T-helper 17 cell (primary cell): ENCODE measurements at regions not wholly inside any gene's neighbourhood (a gene's known extent, or its start where the extent isn't known, plus 50 kb on each side); places are given as distances from the start of the nearest gene placed in this dataset.
"Not testable (repeated sequence)": the region's sequence is repeated elsewhere in the genome, so short reads cannot be mapped to it uniquely, and the experiment has no call there.

Source experiments
- ATAC-seq: fragments of 150-1000 bp; cut with Tn5 transposase; 2 replicates; pipeline ENCODE4 v1.10.0; 2021; ENCODE audit warnings: mild to moderate bottlenecking, moderate library complexity
- DNase-seq, 3 donors: peaks; one replicate each; pipeline versions ENCODE4 v3.0.0 to v3.0.0-alpha.2; 2020 to 2021
- H3K9me3 ChIP-seq: one replicate; pipeline ENCODE4 v1.7.0; 2013; ENCODE audit warnings: low read length, mild to moderate bottlenecking; ENCODE audit not compliant: control insufficient read depth, poor library complexity, severe bottlenecking
- H3K27ac Mint-ChIP-seq: one replicate; pipeline ENCODE4 v1.8.0; 2022; ENCODE audit warnings: mild to moderate bottlenecking, moderate library complexity, mixed read lengths
- H3K27me3 Mint-ChIP-seq: one replicate; pipeline ENCODE4 v1.8.0; 2022; ENCODE audit warnings: mixed read lengths
- H3K36me3 Mint-ChIP-seq: one replicate; pipeline ENCODE4 v1.8.0; 2022; ENCODE audit warnings: low read depth, mixed read lengths
- H3K4me1 Mint-ChIP-seq: one replicate; pipeline ENCODE4 v1.8.0; 2022; ENCODE audit warnings: mild to moderate bottlenecking, mixed read lengths
- H3K4me3 Mint-ChIP-seq: one replicate; pipeline ENCODE4 v1.8.0; 2022; ENCODE audit warnings: mild to moderate bottlenecking, moderate library complexity, mixed read lengths

GRCh38 chr1:213357403-213357802 lies 306.4 kb downstream of the RPS6KC1 start:
- H3K36me3 Mint-ChIP-seq = no peaks in the 10 kb centered on the region
- no peak overlapping the region for H3K27ac Mint-ChIP-seq
- ATAC-seq (no peak), DNase-seq (no peak)
- H3K27me3 Mint-ChIP-seq = peaks cover 12% of the 10 kb centered on the region
- H3K4me3 Mint-ChIP-seq = no peak overlapping the region
- no peaks in the 10 kb centered on the region for H3K4me1 Mint-ChIP-seq
- no peaks in the 10 kb centered on the region for H3K9me3 ChIP-seq

- H3K4me1 Mint-ChIP-seq, ATAC-seq, H3K27me3 Mint-ChIP-seq, H3K27ac Mint-ChIP-seq, DNase-seq, H3K4me3 Mint-ChIP-seq, H3K9me3 ChIP-seq, H3K36me3 Mint-ChIP-seq: not testable (repeated sequence)
Measured at GRCh38 chr1:213358368-213358767, 307.3 kb downstream of the RPS6KC1 start.

GRCh38 chr1:213362598-213362997 lies 311.6 kb downstream of the RPS6KC1 start:
- Mint-ChIP-seq H3K27ac (no peak overlapping the region), H3K36me3 (no peaks in the 10 kb centered on the region), H3K4me1 (no peaks in the 10 kb centered on the region), H3K27me3 (no peaks in the 10 kb centered on the region), H3K4me3 (no peak overlapping the region)
- H3K9me3 ChIP-seq = no peaks in the 10 kb centered on the region
- ATAC-seq = no peak
- no peak for DNase-seq

DNA sequence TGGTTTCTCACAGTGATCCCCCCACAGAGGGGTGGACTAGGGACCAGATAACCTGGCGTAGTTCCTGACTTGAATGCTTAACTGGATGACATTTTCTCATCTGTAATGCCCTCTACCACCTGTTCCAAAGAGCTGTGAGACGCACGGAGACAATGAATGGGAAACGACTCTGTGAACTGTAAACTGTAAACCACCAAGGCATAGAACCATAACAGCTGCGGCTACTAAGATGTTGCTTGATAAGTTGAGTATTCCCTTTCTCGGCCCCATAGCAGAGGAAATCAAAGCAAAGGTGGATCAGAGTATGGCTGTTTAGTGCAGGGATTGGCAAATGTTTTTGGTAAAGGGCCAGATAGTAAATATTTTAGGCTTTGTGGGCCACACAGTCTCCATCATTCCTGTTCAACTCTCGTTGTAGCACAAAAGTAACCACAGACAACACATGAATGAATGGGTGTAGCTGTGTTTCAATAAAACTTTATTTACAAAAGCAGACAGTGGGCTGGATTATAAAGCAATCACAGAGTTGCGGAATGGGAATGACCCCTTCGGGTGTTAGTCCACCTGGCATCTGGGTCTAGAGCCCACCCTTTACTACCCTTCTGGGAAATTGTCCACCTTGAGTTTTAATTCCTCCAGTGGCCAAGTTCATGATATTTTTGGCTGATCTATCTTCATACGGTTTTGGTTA lies 315.2 kb downstream of the RPS6KC1 start:
- H3K4me1 Mint-ChIP-seq = no peaks in the 10 kb centered on the region
- DNase-seq = no peak
- H3K27ac Mint-ChIP-seq = no peak overlapping the region
- no peaks in the 10 kb centered on the region for H3K9me3 ChIP-seq
- H3K4me3 Mint-ChIP-seq = no peak overlapping the region
- no peak for ATAC-seq
- H3K36me3 Mint-ChIP-seq = no peaks in the 10 kb centered on the region
- H3K27me3 Mint-ChIP-seq = peaks cover 9% of the 10 kb centered on the region

DNA sequence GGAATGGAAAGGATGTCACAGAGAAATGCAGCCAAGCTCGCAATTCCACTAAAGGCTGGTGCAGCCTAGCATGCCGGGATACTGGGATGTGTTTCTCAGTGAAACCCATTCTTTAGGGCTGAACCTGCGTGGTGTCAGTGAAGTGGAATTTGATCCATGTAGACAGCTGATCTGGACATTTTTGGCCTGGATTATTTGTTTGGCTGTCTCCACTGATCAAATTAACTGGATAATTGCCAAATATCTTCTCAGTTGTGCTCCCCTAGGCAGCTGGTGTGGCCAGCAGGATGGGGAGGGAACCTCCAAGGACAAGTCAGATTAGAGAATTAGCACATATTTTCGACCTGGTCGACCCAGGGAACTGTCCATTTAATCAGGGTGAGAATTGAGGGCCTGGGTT lies 318.4 kb downstream of the RPS6KC1 start:
- peaks cover 13% of the 10 kb centered on the region for H3K27me3 Mint-ChIP-seq
- ATAC-seq (no peak), DNase-seq (no peak)
- no peak overlapping the region for H3K4me3 Mint-ChIP-seq
- H3K27ac Mint-ChIP-seq = no peak overlapping the region
- H3K9me3 ChIP-seq = no peaks in the 10 kb centered on the region
- H3K36me3 Mint-ChIP-seq = no peaks in the 10 kb centered on the region
- H3K4me1 Mint-ChIP-seq = peaks cover 3% of the 10 kb centered on the region

GRCh38 chr1:213370523-213370922 lies 319.5 kb downstream of the RPS6KC1 start:
- Mint-ChIP-seq H3K4me3 (no peak overlapping the region), H3K27ac (no peak overlapping the region), H3K4me1 (peaks cover 5% of the 10 kb centered on the region), H3K27me3 (peaks cover 18% of the 10 kb centered on the region), H3K36me3 (no peaks in the 10 kb centered on the region)
- DNase-seq = no peak
- no peak for ATAC-seq
- H3K9me3 ChIP-seq = no peaks in the 10 kb centered on the region

DNA sequence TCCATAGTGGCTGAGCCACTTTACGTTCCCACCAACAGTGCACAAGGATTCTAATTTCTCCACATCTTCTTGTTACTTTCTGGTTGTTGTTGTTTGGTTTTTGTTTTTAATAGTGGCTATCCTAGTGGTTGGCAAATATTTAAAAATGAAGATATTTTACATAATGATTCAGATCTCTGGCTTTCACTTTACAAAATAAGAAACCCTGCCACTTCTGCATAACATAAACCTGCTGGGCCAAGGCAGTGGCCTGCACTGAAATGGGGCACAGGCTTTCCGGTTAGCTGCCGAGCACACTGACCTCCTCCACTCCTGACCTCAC lies 320.4 kb downstream of the RPS6KC1 start:
- no peaks in the 10 kb centered on the region for H3K36me3 Mint-ChIP-seq
- H3K4me3 Mint-ChIP-seq = no peak overlapping the region
- H3K27ac Mint-ChIP-seq = no peak overlapping the region
- H3K9me3 ChIP-seq = no peaks in the 10 kb centered on the region
- H3K4me1 Mint-ChIP-seq = peaks cover 5% of the 10 kb centered on the region
- peaks cover 23% of the 10 kb centered on the region for H3K27me3 Mint-ChIP-seq
- ATAC-seq = no peak
- no peak for DNase-seq

DNA sequence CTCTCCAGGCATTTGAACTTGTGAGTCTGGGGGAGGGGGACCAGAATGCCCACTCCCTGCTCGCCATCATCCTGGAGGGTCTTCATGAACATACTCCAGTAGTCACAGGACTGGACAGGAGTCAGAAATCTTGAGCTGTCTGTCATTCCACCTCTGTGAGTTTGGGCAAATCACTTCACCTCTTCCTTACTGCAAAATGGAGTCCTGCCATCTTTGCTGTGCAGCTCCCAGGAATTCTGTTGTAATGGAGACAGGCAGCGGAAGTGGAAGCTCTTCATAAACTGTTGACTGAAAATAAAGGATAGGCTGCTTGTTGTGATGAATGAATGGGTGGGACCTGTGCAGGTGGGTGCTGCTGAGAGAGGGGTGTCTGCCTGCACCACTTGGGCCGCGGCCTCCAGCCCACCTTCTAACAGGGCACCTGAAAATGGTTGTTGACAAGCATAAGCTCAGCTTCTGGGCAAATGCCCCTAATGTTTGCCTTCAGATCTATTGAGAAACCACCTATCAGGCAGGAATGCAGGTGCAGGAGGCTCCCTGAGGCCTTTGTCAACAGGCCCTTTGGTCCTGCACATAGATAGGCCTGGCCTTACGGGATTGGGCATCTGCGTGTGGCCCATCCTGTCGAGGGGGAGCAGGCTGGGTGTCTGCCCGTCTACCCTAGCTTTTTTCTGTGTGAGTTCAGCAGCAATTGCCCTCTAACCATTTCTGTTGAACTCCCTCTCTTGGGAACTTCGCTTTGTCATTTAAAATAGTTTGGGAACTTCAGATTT lies 321.0 kb downstream of the RPS6KC1 start:
- Mint-ChIP-seq H3K27ac (no peak overlapping the region), H3K27me3 (peaks cover 23% of the 10 kb centered on the region), H3K4me3 (no peak overlapping the region), H3K4me1 (peaks cover 5% of the 10 kb centered on the region), H3K36me3 (no peaks in the 10 kb centered on the region)
- ATAC-seq (no peak), DNase-seq (no peak)
- no peaks in the 10 kb centered on the region for H3K9me3 ChIP-seq

DNA sequence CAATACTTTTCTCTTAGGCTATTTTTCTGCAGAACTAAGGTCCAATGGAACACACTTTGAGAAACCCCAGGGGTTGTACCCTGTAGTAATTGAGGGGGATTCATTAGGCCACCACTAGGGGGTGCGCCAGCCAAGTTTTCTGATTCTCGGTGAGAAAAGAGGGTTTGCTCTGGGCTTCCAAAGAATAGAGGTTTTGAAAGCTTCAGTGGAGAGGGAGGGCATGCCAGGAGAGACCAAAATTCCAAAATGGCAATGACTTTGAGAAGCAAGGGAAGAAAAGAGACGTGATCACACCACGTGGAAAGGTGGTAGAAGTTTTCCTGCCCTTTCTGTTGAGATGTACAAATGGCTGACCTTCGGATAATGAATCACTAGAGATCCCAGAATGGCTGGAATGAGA lies 323.3 kb downstream of the RPS6KC1 start:
- peak in 2 of 3 donors; percentile 10 to 25 for DNase-seq
- no peaks in the 10 kb centered on the region for H3K36me3 Mint-ChIP-seq
- H3K9me3 ChIP-seq = no peaks in the 10 kb centered on the region

DNA sequence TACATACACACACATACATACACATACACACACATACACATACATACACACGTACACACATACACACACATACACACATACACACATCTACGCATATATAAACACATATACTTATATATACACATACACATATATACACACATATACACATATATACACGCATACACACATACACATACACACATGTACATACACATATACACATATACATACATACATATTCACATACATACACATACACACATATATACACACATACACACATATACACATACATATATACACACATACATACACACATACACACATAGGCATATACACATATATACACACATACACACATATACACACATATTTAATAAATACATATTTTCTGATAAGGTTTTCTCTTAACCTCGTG lies 324.0 kb downstream of the RPS6KC1 start:
- H3K4me3 Mint-ChIP-seq = no peak overlapping the region
- DNase-seq = no peak
- peaks cover 5% of the 10 kb centered on the region for H3K4me1 Mint-ChIP-seq
- no peak overlapping the region for H3K27ac Mint-ChIP-seq
- no peaks in the 10 kb centered on the region for H3K9me3 ChIP-seq
- no peaks in the 10 kb centered on the region for H3K36me3 Mint-ChIP-seq
- no peak for ATAC-seq
- H3K27me3 Mint-ChIP-seq = peaks cover 21% of the 10 kb centered on the region

More for the DNA sequence above, 323.3 kb downstream of the RPS6KC1 start:
- H3K4me1 Mint-ChIP-seq = peaks cover 5% of the 10 kb centered on the region
- H3K27me3 Mint-ChIP-seq = peaks cover 21% of the 10 kb centered on the region
- ATAC-seq = no peak
- no peak overlapping the region for H3K27ac Mint-ChIP-seq
- no peak overlapping the region for H3K4me3 Mint-ChIP-seq

DNA sequence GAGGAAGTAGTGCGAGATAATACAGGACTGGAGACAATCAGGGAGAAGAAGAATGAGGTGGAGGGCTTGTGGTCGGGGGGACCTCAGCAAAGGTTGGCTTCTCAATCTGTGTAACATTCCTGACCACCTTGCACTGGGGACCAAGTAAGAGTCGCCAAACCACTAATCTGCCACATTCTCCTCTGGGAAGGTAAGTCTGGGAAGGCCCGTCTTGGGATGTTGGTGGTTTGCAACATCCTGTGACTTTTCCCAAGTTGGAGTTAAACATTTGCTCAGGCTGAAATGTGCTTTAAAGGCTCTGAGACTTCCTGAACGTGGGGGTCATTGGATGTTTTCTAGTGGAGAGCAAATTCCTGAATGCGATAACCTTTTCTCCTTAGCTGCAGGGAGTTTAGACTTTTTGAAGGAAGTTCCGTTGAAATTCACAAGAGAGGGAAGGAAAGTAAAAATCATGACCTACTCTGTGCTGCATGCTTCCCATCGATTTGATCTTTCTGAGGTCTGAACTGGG lies 325.9 kb downstream of the RPS6KC1 start:
- Mint-ChIP-seq H3K4me1 (peaks cover 5% of the 10 kb centered on the region), H3K36me3 (no peaks in the 10 kb centered on the region), H3K4me3 (no peak overlapping the region), H3K27me3 (peaks cover 21% of the 10 kb centered on the region), H3K27ac (no peak overlapping the region)
- no peaks in the 10 kb centered on the region for H3K9me3 ChIP-seq
- ATAC-seq (no peak), DNase-seq (no peak)

GRCh38 chr1:213380865-213381264 lies 329.8 kb downstream of the RPS6KC1 start:
- no peaks in the 10 kb centered on the region for H3K9me3 ChIP-seq
- Mint-ChIP-seq H3K4me1 (no peaks in the 10 kb centered on the region), H3K27me3 (peaks cover 7% of the 10 kb centered on the region), H3K4me3 (no peak overlapping the region), H3K27ac (no peak overlapping the region), H3K36me3 (no peaks in the 10 kb centered on the region)
- DNase-seq (no peak), ATAC-seq (no peak)

GRCh38 chr1:213381572-213382084 lies 330.6 kb downstream of the RPS6KC1 start:
- no peak for DNase-seq
- no peaks in the 10 kb centered on the region for H3K9me3 ChIP-seq
- ATAC-seq = no peak
- Mint-ChIP-seq H3K27ac (no peak overlapping the region), H3K27me3 (peaks cover 6% of the 10 kb centered on the region), H3K4me3 (no peak overlapping the region), H3K36me3 (no peaks in the 10 kb centered on the region), H3K4me1 (no peaks in the 10 kb centered on the region)
